Endothelial cell of umbilical vein (primary cell): ENCODE measurements at regions not wholly inside any gene's neighbourhood (a gene's known extent, or its start where the extent isn't known, plus 50 kb on each side); places are given as distances from the start of the nearest gene placed in this dataset.

Source experiments
- CTCF ChIP-seq, 2 donors: IDR thresholded peaks; 1 replicate in 1 of 2; 2 replicates in 1 of 2; pipeline ENCODE4 v1.5.1; 2011; ENCODE audit warnings: low read length in 2 of 2, mild to moderate bottlenecking in 2 of 2, moderate library complexity in 2 of 2, control low read depth in 1 of 2, inconsistent platforms in 1 of 2, low read depth in 1 of 2; ENCODE audit not compliant: insufficient read depth in 1 of 2; ENCODE audit errors: extremely low read depth in 1 of 2
- EZH2 ChIP-seq: IDR thresholded peaks from 2 replicates; pipeline ENCODE4 v1.6.1; 2012; ENCODE audit warnings: borderline replicate concordance, low read depth, mild to moderate bottlenecking, moderate library complexity, low read length, inconsistent platforms; ENCODE audit not compliant: severe bottlenecking
- FOS ChIP-seq: IDR thresholded peaks from 2 replicates; pipeline ENCODE4 v1.6.1; 2011; ENCODE audit warnings: mild to moderate bottlenecking, low read length, moderate library complexity, borderline replicate concordance; ENCODE audit not compliant: insufficient read depth
- GATA2 ChIP-seq: IDR thresholded peaks from 2 replicates; pipeline ENCODE4 v1.7.0; 2011; ENCODE audit warnings: low read depth, mild to moderate bottlenecking, moderate library complexity, mixed read lengths, low read length; ENCODE audit not compliant: insufficient read length, insufficient read depth
- JUN ChIP-seq: IDR thresholded peaks from 2 replicates; pipeline ENCODE4 v1.6.1; 2011; ENCODE audit warnings: borderline replicate concordance, low read depth; ENCODE audit not compliant: insufficient read length, insufficient read depth
- MYC ChIP-seq: IDR thresholded peaks from one replicate; pipeline ENCODE4 v1.6.1; 2011; ENCODE audit warnings: mild to moderate bottlenecking, low read depth, low read length
- POLR2A ChIP-seq: IDR thresholded peaks from 2 replicates; pipeline ENCODE4 v1.6.1; 2012; ENCODE audit warnings: low read depth, mild to moderate bottlenecking, control low read depth, low read length
- POLR2AphosphoS5 ChIP-seq: IDR thresholded peaks from 2 replicates; pipeline ENCODE4 v1.6.1; 2012; ENCODE audit warnings: low read depth, mild to moderate bottlenecking, control low read depth, low read length, moderate library complexity; ENCODE audit not compliant: insufficient read depth
- TF ChIP-seq, protein P1 (sequence below): IDR thresholded peaks from 2 replicates; pipeline ENCODE4 v1.6.1; 2011; ENCODE audit not compliant: insufficient read depth, insufficient read length

DNA sequence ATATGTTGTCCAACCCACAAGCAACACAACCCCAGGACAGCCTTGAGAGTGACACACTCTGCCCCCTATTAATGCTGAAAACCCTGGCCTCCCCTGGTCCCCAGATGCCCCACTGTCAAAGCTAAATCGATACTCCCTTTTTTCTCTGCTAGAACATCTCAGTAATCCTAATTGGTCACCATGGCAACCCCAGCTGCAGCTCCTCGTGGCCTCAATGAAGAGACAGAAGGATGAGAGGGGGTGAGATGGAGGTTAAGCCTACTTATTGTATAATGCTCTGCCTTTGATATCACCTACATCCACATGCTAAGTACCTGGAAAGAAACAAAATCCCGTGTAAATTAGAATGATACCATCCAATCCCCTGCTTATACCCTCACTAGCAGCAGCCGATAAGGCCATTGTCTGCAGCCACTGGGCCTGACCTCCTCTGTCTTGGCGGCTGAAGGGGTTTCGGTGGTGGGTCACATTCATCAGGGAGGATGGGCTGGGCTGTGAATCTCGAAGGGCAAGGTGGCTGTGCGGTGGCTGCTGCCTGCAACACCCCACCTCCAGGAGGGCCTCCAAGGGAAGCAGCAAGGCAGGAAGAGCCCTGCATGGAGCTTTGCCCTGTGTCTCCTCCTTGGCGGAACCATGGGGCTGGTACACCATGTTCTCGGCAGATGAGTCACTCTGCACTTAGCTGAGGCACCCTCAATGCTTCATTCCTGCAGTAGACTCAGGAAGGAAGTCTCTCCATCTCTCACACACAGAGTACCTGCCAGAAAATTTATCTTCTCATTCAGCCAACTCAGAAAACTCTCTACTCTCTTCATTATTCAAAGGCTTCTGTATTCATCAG is 399.5 kb downstream of the BUD13 start:
- TF ChIP-seq CTCF (IDR thresholded peaks at IDR 0.05; ENCODE audit: extremely low read depth in 1 of 2, insufficient read depth in 1 of 2, low read depth in 1 of 2, low read length in 2 of 2): no peak
- no peak for TF ChIP-seq EZH2
- TF ChIP-seq GATA2: peak; percentile 55
- peak; percentile 89 for TF ChIP-seq POLR2AphosphoS5
- peak; percentile 96 for TF ChIP-seq FOS
- TF ChIP-seq POLR2A: no peak
- peak; percentile 27 for TF ChIP-seq JUN
- peak; percentile 26 for TF ChIP-seq MYC
- TF ChIP-seq, protein P1, sequence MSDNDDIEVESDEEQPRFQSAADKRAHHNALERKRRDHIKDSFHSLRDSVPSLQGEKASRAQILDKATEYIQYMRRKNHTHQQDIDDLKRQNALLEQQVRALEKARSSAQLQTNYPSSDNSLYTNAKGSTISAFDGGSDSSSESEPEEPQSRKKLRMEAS: no peak
